Cardiac fibroblast (primary cell): ENCODE measurements at regions not wholly inside any gene's neighbourhood (a gene's known extent, or its start where the extent isn't known, plus 50 kb on each side); places are given as distances from the start of the nearest gene placed in this dataset.

Experiments used
- DNase-seq, 2 donors: peaks; one replicate each; pipeline versions ENCODE4 v3.0.0 to v3.0.0-alpha.2; 2010; ENCODE audit warnings: low read depth in 2 of 2
- H3K4me3 ChIP-seq, 2 donors: replicated peaks in 1 of 2; 1 replicate in 1 of 2; 2 replicates in 1 of 2; pipeline ENCODE4 v1.5.1; 2011; ENCODE audit warnings: low read depth in 2 of 2, low read length in 2 of 2, mild to moderate bottlenecking in 2 of 2, moderate library complexity in 1 of 2
- CTCF ChIP-seq: IDR thresholded peaks from one replicate; pipeline ENCODE4 v1.5.1; 2011; ENCODE audit warnings: low read depth, mild to moderate bottlenecking, low read length, inconsistent platforms

GRCh38 chr11:69572233-69572860 lies 68.6 kb upstream of the CCND1 start:
- no peak for DNase-seq
- H3K4me3 ChIP-seq: no peak overlapping the region
- no peak for TF ChIP-seq CTCF

GRCh38 chr11:69572861-69573260 lies 68.1 kb upstream of the CCND1 start:
- no peak overlapping the region for H3K4me3 ChIP-seq
- DNase-seq: no peak
- TF ChIP-seq CTCF: no peak

GRCh38 chr11:69573761-69574607 lies 67.0 kb upstream of the CCND1 start:
- no peak for DNase-seq
- H3K4me3 ChIP-seq: no peak overlapping the region
- TF ChIP-seq CTCF: no peak

- no peak for TF ChIP-seq CTCF
- DNase-seq: no peak
- no peak overlapping the region for H3K4me3 ChIP-seq
These were observed 66.2 kb upstream of the CCND1 start for GRCh38 chr11:69574608-69575255.

GRCh38 chr11:69575296-69576068 lies 65.5 kb upstream of the CCND1 start:
- H3K4me3 ChIP-seq: no peak overlapping the region
- no peak for TF ChIP-seq CTCF
- DNase-seq: no peak

GRCh38 chr11:69576069-69576782 lies 64.7 kb upstream of the CCND1 start:
- no peak for DNase-seq
- no peak overlapping the region for H3K4me3 ChIP-seq
- TF ChIP-seq CTCF: no peak
